ENCODE measurements at regions not wholly inside any gene's neighbourhood (a gene's known extent, or its start where the extent isn't known, plus 50 kb on each side); places are given as distances from the start of the nearest gene placed in this dataset.

- Histone ChIP-seq H3K4me3 (ENCODE audit: low read length) (no peak overlapping the region), H3K9me3 (ENCODE audit: control insufficient read depth in 2 of 3, low read length in 3 of 3) (no peaks in the 10 kb centered on the region), H3K4me1 (ENCODE audit: control insufficient read depth in 2 of 2, insufficient read depth in 2 of 2, low read length in 2 of 2) (no peaks in the 10 kb centered on the region), H3K36me3 (ENCODE audit: control insufficient read depth in 2 of 3, insufficient read depth in 3 of 3, low read length in 3 of 3) (no peaks in the 10 kb centered on the region), H3K27me3 (ENCODE audit: control insufficient read depth in 2 of 2, insufficient read depth in 2 of 2, low read length in 2 of 2) (no peaks in the 10 kb centered on the region), H3K27ac (ENCODE audit: low read depth, low read length) (no peak overlapping the region)
- Mint-ChIP-seq H3K27me3 (peaks cover 0 to 9% (median 0%) of the 10 kb centered on the region in 5 donors), H3K36me3 (no peaks in the 10 kb centered on the region), H3K4me3 (no peak overlapping the region), H3K4me1 (no peaks in the 10 kb centered on the region), H3K9me3 (peaks cover 0 to 7% (median 2%) of the 10 kb centered on the region in 11 donors), H3K27ac (no peak overlapping the region)
- ATAC-seq (no peak), DNase-seq (no peak)
- CTCF ChIA-PET, result no interaction called here
- intact Hi-C loops (cut with micrococcal nuclease), result no loop called here
- POLR2A ChIA-PET, result no interaction called here
Measured at GRCh38 chr2:188893972-188894371, 80.2 kb upstream of the COL3A1 start.

GRCh38 chr2:188894979-188895378 is 79.2 kb upstream of the COL3A1 start:
- ATAC-seq, result no peak
- Mint-ChIP-seq H3K4me1 (no peaks in the 10 kb centered on the region), H3K27ac (no peak overlapping the region), H3K9me3 (peaks cover 0 to 7% (median 1%) of the 10 kb centered on the region in 11 donors), H3K4me3 (no peak overlapping the region), H3K36me3 (no peaks in the 10 kb centered on the region), H3K27me3 (peaks cover 0 to 9% (median 0%) of the 10 kb centered on the region in 5 donors)
- H3K27me3 ChIP-seq (ENCODE audit: control insufficient read depth in 2 of 2, insufficient read depth in 2 of 2, low read length in 2 of 2), result no peaks in the 10 kb centered on the region
- CTCF ChIA-PET, result no interaction called here
- no peaks in the 10 kb centered on the region for H3K9me3 ChIP-seq (ENCODE audit: control insufficient read depth in 2 of 3, low read length in 3 of 3)
- H3K36me3 ChIP-seq (ENCODE audit: control insufficient read depth in 2 of 3, insufficient read depth in 3 of 3, low read length in 3 of 3), result no peaks in the 10 kb centered on the region
- no peaks in the 10 kb centered on the region for H3K4me1 ChIP-seq (ENCODE audit: control insufficient read depth in 2 of 2, insufficient read depth in 2 of 2, low read length in 2 of 2)
- intact Hi-C loops (cut with micrococcal nuclease), result no loop called here
- POLR2A ChIA-PET, result no interaction called here
- no peak overlapping the region for H3K4me3 ChIP-seq (ENCODE audit: low read length)
- no peak for DNase-seq
- no peak overlapping the region for H3K27ac ChIP-seq (ENCODE audit: low read depth, low read length)

DNA sequence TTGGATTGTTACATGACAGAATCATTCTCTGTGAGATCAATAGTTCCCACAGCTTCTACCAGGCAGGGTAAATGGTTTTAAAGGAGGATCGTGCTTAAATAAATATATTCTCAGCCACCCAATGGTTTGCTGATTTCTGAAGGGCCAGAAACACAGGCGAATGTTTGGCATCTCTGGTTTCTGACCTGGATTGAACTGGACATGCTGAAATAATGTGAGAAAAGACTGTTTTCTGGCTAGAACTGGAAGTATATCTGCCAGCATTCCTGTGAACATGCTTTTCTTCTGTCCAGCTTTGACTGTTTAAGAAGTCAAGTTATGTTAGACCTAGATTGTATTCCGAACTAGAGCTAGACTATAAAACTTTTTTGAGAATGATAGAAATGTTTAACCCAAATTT is 77.1 kb upstream of the COL3A1 start:
- H3K27ac Mint-ChIP-seq, result no peak overlapping the region
- H3K27ac ChIP-seq (ENCODE audit: low read depth, low read length), result no peak overlapping the region
- ChIA-PET POLR2A (no interaction called here), CTCF (no interaction called here)
- H3K27me3 Mint-ChIP-seq, result peaks cover 0 to 7% (median 0%) of the 10 kb centered on the region in 5 donors
- intact Hi-C loops (cut with micrococcal nuclease), result no loop called here
- H3K9me3 ChIP-seq (ENCODE audit: control insufficient read depth in 2 of 3, low read length in 3 of 3), result no peaks in the 10 kb centered on the region
- H3K4me3 Mint-ChIP-seq, result no peak overlapping the region
- H3K4me1 Mint-ChIP-seq, result no peaks in the 10 kb centered on the region
- H3K4me3 ChIP-seq (ENCODE audit: low read length), result no peak overlapping the region
- H3K4me1 ChIP-seq (ENCODE audit: control insufficient read depth in 2 of 2, insufficient read depth in 2 of 2, low read length in 2 of 2), result no peaks in the 10 kb centered on the region
- ATAC-seq (no peak), DNase-seq (no peak)
- no peaks in the 10 kb centered on the region for H3K27me3 ChIP-seq (ENCODE audit: control insufficient read depth in 2 of 2, insufficient read depth in 2 of 2, low read length in 2 of 2)
- no peaks in the 10 kb centered on the region for H3K36me3 ChIP-seq (ENCODE audit: control insufficient read depth in 2 of 3, insufficient read depth in 3 of 3, low read length in 3 of 3)
- H3K9me3 Mint-ChIP-seq, result peaks cover 0 to 3% (median 1%) of the 10 kb centered on the region in 11 donors
- no peaks in the 10 kb centered on the region for H3K36me3 Mint-ChIP-seq

- ChIA-PET CTCF (no interaction called here), POLR2A (no interaction called here)
- no peak overlapping the region for H3K4me3 ChIP-seq (ENCODE audit: low read length)
- Mint-ChIP-seq H3K9me3 (peaks cover 0 to 2% (median 0%) of the 10 kb centered on the region in 11 donors), H3K4me1 (no peaks in the 10 kb centered on the region), H3K4me3 (no peak overlapping the region), H3K36me3 (no peaks in the 10 kb centered on the region), H3K27ac (no peak overlapping the region), H3K27me3 (peaks cover 0 to 3% (median 0%) of the 10 kb centered on the region in 5 donors)
- no peak for DNase-seq
- no peaks in the 10 kb centered on the region for H3K36me3 ChIP-seq (ENCODE audit: control insufficient read depth in 2 of 3, insufficient read depth in 3 of 3, low read length in 3 of 3)
- no peak for ATAC-seq
- H3K4me1 ChIP-seq (ENCODE audit: control insufficient read depth in 2 of 2, insufficient read depth in 2 of 2, low read length in 2 of 2), result no peaks in the 10 kb centered on the region
- intact Hi-C loops (cut with micrococcal nuclease), result no loop called here
- no peaks in the 10 kb centered on the region for H3K27me3 ChIP-seq (ENCODE audit: control insufficient read depth in 2 of 2, insufficient read depth in 2 of 2, low read length in 2 of 2)
- no peaks in the 10 kb centered on the region for H3K9me3 ChIP-seq (ENCODE audit: control insufficient read depth in 2 of 3, low read length in 3 of 3)
- no peak overlapping the region for H3K27ac ChIP-seq (ENCODE audit: low read depth, low read length)
Measured at GRCh38 chr2:188898261-188898660, 75.9 kb upstream of the COL3A1 start.

GRCh38 chr2:188902901-188903491 is 71.2 kb upstream of the COL3A1 start:
- ATAC-seq (no peak), DNase-seq (no peak)
- ChIA-PET POLR2A (no interaction called here), CTCF (no interaction called here)
- intact Hi-C loops (cut with micrococcal nuclease), result no loop called here
- peaks cover 0 to 3% (median 0%) of the 10 kb centered on the region in 5 donors for H3K27me3 Mint-ChIP-seq
- Histone ChIP-seq H3K27ac (ENCODE audit: low read depth, low read length) (no peak overlapping the region), H3K4me1 (ENCODE audit: control insufficient read depth in 2 of 2, insufficient read depth in 2 of 2, low read length in 2 of 2) (no peaks in the 10 kb centered on the region), H3K4me3 (ENCODE audit: low read length) (no peak overlapping the region), H3K27me3 (ENCODE audit: control insufficient read depth in 2 of 2, insufficient read depth in 2 of 2, low read length in 2 of 2) (no peaks in the 10 kb centered on the region), H3K36me3 (ENCODE audit: control insufficient read depth in 2 of 3, insufficient read depth in 3 of 3, low read length in 3 of 3) (no peaks in the 10 kb centered on the region), H3K9me3 (ENCODE audit: control insufficient read depth in 2 of 3, low read length in 3 of 3) (no peaks in the 10 kb centered on the region)
- H3K9me3 Mint-ChIP-seq, result peaks cover 0 to 5% (median 0%) of the 10 kb centered on the region in 11 donors
- no peak overlapping the region for H3K4me3 Mint-ChIP-seq
- no peaks in the 10 kb centered on the region for H3K36me3 Mint-ChIP-seq
- no peak overlapping the region for H3K27ac Mint-ChIP-seq
- no peaks in the 10 kb centered on the region for H3K4me1 Mint-ChIP-seq

- CTCF ChIA-PET, result no interaction called here
Measured at GRCh38 chr2:188903740-188904139, 70.4 kb upstream of the COL3A1 start.

DNA sequence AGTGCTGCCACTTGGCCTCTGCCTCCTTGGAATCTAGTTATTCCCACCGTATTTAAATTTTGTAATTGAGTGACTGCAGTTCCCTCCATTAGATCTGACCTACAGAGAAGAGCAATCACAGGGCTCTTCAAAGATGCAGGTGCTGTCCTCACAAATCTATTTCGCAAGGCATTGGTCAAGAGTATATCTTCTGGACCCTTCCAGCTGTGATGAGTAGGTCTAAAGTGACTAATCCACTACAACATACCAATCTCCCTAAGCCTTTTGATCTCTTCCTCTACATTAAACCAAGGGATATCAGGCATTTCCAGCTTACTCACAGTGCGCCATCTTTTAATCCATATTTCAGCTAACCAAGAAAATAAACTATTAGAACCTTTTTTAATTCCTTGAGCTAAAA is 65.1 kb upstream of the COL3A1 start:
- no peaks in the 10 kb centered on the region for H3K36me3 ChIP-seq (ENCODE audit: control insufficient read depth in 2 of 3, insufficient read depth in 3 of 3, low read length in 3 of 3)
- H3K27ac ChIP-seq (ENCODE audit: low read depth, low read length), result no peak overlapping the region
- H3K4me3 Mint-ChIP-seq, result no peak overlapping the region
- intact Hi-C loops (cut with micrococcal nuclease), result no loop called here
- CTCF ChIA-PET, result no interaction called here
- H3K27ac Mint-ChIP-seq, result no peak overlapping the region
- no peaks in the 10 kb centered on the region for H3K36me3 Mint-ChIP-seq
- no peaks in the 10 kb centered on the region for H3K27me3 Mint-ChIP-seq
- POLR2A ChIA-PET, result no interaction called here
- H3K4me1 ChIP-seq (ENCODE audit: control insufficient read depth in 2 of 2, insufficient read depth in 2 of 2, low read length in 2 of 2), result no peaks in the 10 kb centered on the region
- H3K9me3 ChIP-seq (ENCODE audit: control insufficient read depth in 2 of 3, low read length in 3 of 3), result no peaks in the 10 kb centered on the region
- H3K4me3 ChIP-seq (ENCODE audit: low read length), result no peak overlapping the region
- peaks cover 0 to 8% (median 2%) of the 10 kb centered on the region in 11 donors for H3K9me3 Mint-ChIP-seq
- H3K4me1 Mint-ChIP-seq, result no peaks in the 10 kb centered on the region
- DNase-seq (no peak), ATAC-seq (no peak)
- no peaks in the 10 kb centered on the region for H3K27me3 ChIP-seq (ENCODE audit: control insufficient read depth in 2 of 2, insufficient read depth in 2 of 2, low read length in 2 of 2)

More at GRCh38 chr2:188903740-188904139, 70.4 kb upstream of the COL3A1 start:
- no peak overlapping the region for H3K4me3 Mint-ChIP-seq
- Histone ChIP-seq H3K4me1 (ENCODE audit: control insufficient read depth in 2 of 2, insufficient read depth in 2 of 2, low read length in 2 of 2) (no peaks in the 10 kb centered on the region), H3K27ac (ENCODE audit: low read depth, low read length) (no peak overlapping the region), H3K9me3 (ENCODE audit: control insufficient read depth in 2 of 3, low read length in 3 of 3) (no peaks in the 10 kb centered on the region), H3K36me3 (ENCODE audit: control insufficient read depth in 2 of 3, insufficient read depth in 3 of 3, low read length in 3 of 3) (no peaks in the 10 kb centered on the region), H3K4me3 (ENCODE audit: low read length) (no peak overlapping the region), H3K27me3 (ENCODE audit: control insufficient read depth in 2 of 2, insufficient read depth in 2 of 2, low read length in 2 of 2) (no peaks in the 10 kb centered on the region)
- POLR2A ChIA-PET, result no interaction called here
- H3K36me3 Mint-ChIP-seq, result no peaks in the 10 kb centered on the region
- H3K27ac Mint-ChIP-seq, result no peak overlapping the region
- no peaks in the 10 kb centered on the region for H3K4me1 Mint-ChIP-seq
- ATAC-seq (no peak), DNase-seq (no peak)
- peaks cover 0 to 5% (median 0%) of the 10 kb centered on the region in 11 donors for H3K9me3 Mint-ChIP-seq
- intact Hi-C loops (cut with micrococcal nuclease), result no loop called here
- peaks cover 0 to 3% (median 0%) of the 10 kb centered on the region in 5 donors for H3K27me3 Mint-ChIP-seq

Data from naive thymus-derived CD4-positive, alpha-beta T cell (primary cell).